ENCODE measurements at regions not wholly inside any gene's neighbourhood (a gene's known extent, or its start where the extent isn't known, plus 50 kb on each side); places are given as distances from the start of the nearest gene placed in this dataset.

GRCh38 chr3:53969086-53969485, 77.4 kb upstream of the SELENOK start:
- Histone ChIP-seq H3K9ac (ENCODE audit: low read length) (no peak overlapping the region), H3K79me2 (ENCODE audit: insufficient read depth, low read length) (no peaks in the 10 kb centered on the region), H3K4me1 (ENCODE audit: insufficient read depth, low read length) (no peaks in the 10 kb centered on the region), H3K4me2 (ENCODE audit: low read length) (no peak overlapping the region), H3K4me3 (ENCODE audit: insufficient read depth, low read depth, low read length) (no peak overlapping the region), H2AFZ (ENCODE audit: low read depth, low read length) (no peak overlapping the region), H4K20me1 (ENCODE audit: insufficient read depth, low read length) (no peaks in the 10 kb centered on the region), H3K36me3 (ENCODE audit: insufficient read depth, low read length) (no peaks in the 10 kb centered on the region), H3K9me3 (ENCODE audit: insufficient read depth, low read depth, low read length) (peaks cover 2% of the 10 kb centered on the region), H3K27me3 (ENCODE audit: insufficient read depth, low read length) (no peaks in the 10 kb centered on the region), H3K27ac (ENCODE audit: low read depth, low read length) (no peak overlapping the region)
- no peak for FAIRE-seq
- DNase-seq (ENCODE audit: low read depth): no peak
- Mint-ChIP-seq H3K27ac (ENCODE audit: unreplicated experiment) (no peak overlapping the region), H3K4me1 (ENCODE audit: low read depth, unreplicated experiment) (no peaks in the 10 kb centered on the region), H3K9me3 (ENCODE audit: unreplicated experiment) (peaks cover 7% of the 10 kb centered on the region), H3K36me3 (ENCODE audit: low read depth, unreplicated experiment) (peaks cover 1% of the 10 kb centered on the region), H3K4me3 (ENCODE audit: unreplicated experiment) (no peak overlapping the region), H3K27me3 (ENCODE audit: low read depth, unreplicated experiment) (peaks cover 2% of the 10 kb centered on the region)
- no peak for TF ChIP-seq EZH2 (IDR thresholded peaks at IDR 0.05; ENCODE audit: insufficient read depth, low read length)
- TF ChIP-seq, protein P1, sequence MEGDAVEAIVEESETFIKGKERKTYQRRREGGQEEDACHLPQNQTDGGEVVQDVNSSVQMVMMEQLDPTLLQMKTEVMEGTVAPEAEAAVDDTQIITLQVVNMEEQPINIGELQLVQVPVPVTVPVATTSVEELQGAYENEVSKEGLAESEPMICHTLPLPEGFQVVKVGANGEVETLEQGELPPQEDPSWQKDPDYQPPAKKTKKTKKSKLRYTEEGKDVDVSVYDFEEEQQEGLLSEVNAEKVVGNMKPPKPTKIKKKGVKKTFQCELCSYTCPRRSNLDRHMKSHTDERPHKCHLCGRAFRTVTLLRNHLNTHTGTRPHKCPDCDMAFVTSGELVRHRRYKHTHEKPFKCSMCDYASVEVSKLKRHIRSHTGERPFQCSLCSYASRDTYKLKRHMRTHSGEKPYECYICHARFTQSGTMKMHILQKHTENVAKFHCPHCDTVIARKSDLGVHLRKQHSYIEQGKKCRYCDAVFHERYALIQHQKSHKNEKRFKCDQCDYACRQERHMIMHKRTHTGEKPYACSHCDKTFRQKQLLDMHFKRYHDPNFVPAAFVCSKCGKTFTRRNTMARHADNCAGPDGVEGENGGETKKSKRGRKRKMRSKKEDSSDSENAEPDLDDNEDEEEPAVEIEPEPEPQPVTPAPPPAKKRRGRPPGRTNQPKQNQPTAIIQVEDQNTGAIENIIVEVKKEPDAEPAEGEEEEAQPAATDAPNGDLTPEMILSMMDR (IDR thresholded peaks at IDR 0.05; ENCODE audit: insufficient read depth, low read depth, low read length): no peak

DNA sequence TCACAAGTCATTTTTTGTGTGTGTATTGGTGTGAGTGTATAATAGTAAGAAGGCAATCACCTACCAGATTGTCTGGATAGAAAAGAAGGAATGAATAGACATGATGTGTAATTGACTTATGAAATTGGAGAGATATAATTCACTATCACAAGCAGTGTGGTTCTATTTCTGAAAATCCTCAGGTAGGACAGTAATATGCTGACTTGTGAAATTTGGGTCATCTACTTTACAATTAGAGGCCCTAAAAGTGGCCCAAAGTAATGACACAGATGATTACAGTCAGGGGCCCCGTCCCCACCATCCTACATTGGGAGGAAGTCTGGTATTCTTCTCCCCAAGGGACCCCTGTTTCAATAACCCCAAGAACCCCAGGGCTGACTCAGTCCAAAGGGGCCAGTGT, 73.6 kb upstream of the SELENOK start:
- no peak for DNase-seq (ENCODE audit: low read depth)
- Mint-ChIP-seq H3K36me3 (ENCODE audit: low read depth, unreplicated experiment) (peaks cover 1% of the 10 kb centered on the region), H3K27ac (ENCODE audit: unreplicated experiment) (no peak overlapping the region), H3K4me1 (ENCODE audit: low read depth, unreplicated experiment) (no peaks in the 10 kb centered on the region), H3K4me3 (ENCODE audit: unreplicated experiment) (no peak overlapping the region), H3K9me3 (ENCODE audit: unreplicated experiment) (peaks cover 8% of the 10 kb centered on the region), H3K27me3 (ENCODE audit: low read depth, unreplicated experiment) (peaks cover 4% of the 10 kb centered on the region)
- no peaks in the 10 kb centered on the region for H3K79me2 ChIP-seq (ENCODE audit: insufficient read depth, low read length)
- H4K20me1 ChIP-seq (ENCODE audit: insufficient read depth, low read length): no peaks in the 10 kb centered on the region
- no peak overlapping the region for H3K4me2 ChIP-seq (ENCODE audit: low read length)
- H3K9ac ChIP-seq (ENCODE audit: low read length): no peak overlapping the region
- TF ChIP-seq, protein P1 (IDR thresholded peaks at IDR 0.05; ENCODE audit: insufficient read depth, low read depth, low read length): no peak
- TF ChIP-seq EZH2 (IDR thresholded peaks at IDR 0.05; ENCODE audit: insufficient read depth, low read length): no peak
- H3K36me3 ChIP-seq (ENCODE audit: insufficient read depth, low read length): no peaks in the 10 kb centered on the region
- FAIRE-seq: no peak
- H3K9me3 ChIP-seq (ENCODE audit: insufficient read depth, low read depth, low read length): no peaks in the 10 kb centered on the region
- no peaks in the 10 kb centered on the region for H3K4me1 ChIP-seq (ENCODE audit: insufficient read depth, low read length)
- H3K4me3 ChIP-seq (ENCODE audit: insufficient read depth, low read depth, low read length): no peak overlapping the region
- H3K27me3 ChIP-seq (ENCODE audit: insufficient read depth, low read length): no peaks in the 10 kb centered on the region
- no peak overlapping the region for H2AFZ ChIP-seq (ENCODE audit: low read depth, low read length)
- H3K27ac ChIP-seq (ENCODE audit: low read depth, low read length): no peak overlapping the region

DNA sequence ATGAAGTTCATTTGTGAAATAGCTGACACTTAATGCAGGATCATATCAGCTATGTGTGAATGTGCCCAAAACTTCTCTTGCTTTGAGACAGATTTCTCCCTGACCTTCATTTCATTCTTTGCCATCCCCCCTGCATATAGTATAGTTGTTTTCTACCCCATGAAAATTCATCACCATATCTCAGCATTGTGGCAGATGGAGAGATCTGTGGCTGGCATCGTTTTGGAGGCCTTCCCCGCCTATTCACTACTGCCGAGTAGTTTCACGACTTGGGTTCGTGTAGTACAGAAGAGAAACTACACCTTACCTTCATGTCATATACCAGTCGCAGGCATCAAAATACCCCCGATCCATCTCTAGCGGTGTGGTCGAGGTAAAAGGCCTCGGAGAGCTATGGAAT, 66.2 kb upstream of the SELENOK start:
- no peak overlapping the region for H3K27ac ChIP-seq (ENCODE audit: low read depth, low read length)
- no peak overlapping the region for H3K4me3 ChIP-seq (ENCODE audit: insufficient read depth, low read depth, low read length)
- no peaks in the 10 kb centered on the region for H3K9me3 ChIP-seq (ENCODE audit: insufficient read depth, low read depth, low read length)
- no peak for TF ChIP-seq EZH2 (IDR thresholded peaks at IDR 0.05; ENCODE audit: insufficient read depth, low read length)
- TF ChIP-seq, protein P1 (IDR thresholded peaks at IDR 0.05; ENCODE audit: insufficient read depth, low read depth, low read length): no peak
- H3K4me1 ChIP-seq (ENCODE audit: insufficient read depth, low read length): no peaks in the 10 kb centered on the region
- H3K4me2 ChIP-seq (ENCODE audit: low read length): no peak overlapping the region
- Mint-ChIP-seq H3K4me1 (ENCODE audit: low read depth, unreplicated experiment) (no peaks in the 10 kb centered on the region), H3K9me3 (ENCODE audit: unreplicated experiment) (peaks cover 3% of the 10 kb centered on the region), H3K4me3 (ENCODE audit: unreplicated experiment) (no peak overlapping the region), H3K36me3 (ENCODE audit: low read depth, unreplicated experiment) (no peaks in the 10 kb centered on the region), H3K27me3 (ENCODE audit: low read depth, unreplicated experiment) (peaks cover 3% of the 10 kb centered on the region), H3K27ac (ENCODE audit: unreplicated experiment) (no peak overlapping the region)
- H3K79me2 ChIP-seq (ENCODE audit: insufficient read depth, low read length): no peaks in the 10 kb centered on the region
- H4K20me1 ChIP-seq (ENCODE audit: insufficient read depth, low read length): no peaks in the 10 kb centered on the region
- no peak overlapping the region for H2AFZ ChIP-seq (ENCODE audit: low read depth, low read length)
- DNase-seq (ENCODE audit: low read depth) (no peak), FAIRE-seq (no peak)
- no peaks in the 10 kb centered on the region for H3K27me3 ChIP-seq (ENCODE audit: insufficient read depth, low read length)
- H3K9ac ChIP-seq (ENCODE audit: low read length): no peak overlapping the region
- no peaks in the 10 kb centered on the region for H3K36me3 ChIP-seq (ENCODE audit: insufficient read depth, low read length)

Data from astrocyte (in vitro differentiated cells and primary cell).